Neural cell (in vitro differentiated cells): ENCODE measurements at regions not wholly inside any gene's neighbourhood (a gene's known extent, or its start where the extent isn't known, plus 50 kb on each side); places are given as distances from the start of the nearest gene placed in this dataset.

Experiments used
- H2AFZ ChIP-seq: fragments of 200-600, 300-800 bp; sonication (generic), shearing (Covaris generic); 2 replicates; pipeline ENCODE4 v1.6.0; 2014; ENCODE audit warnings: low read depth, mild to moderate bottlenecking, antibody characterized with exemption, low read length, moderate library complexity
- H3F3A ChIP-seq: fragments of 200-600 bp; shearing (Covaris generic); 2 replicates; pipeline ENCODE4 v1.6.1; 2016; ENCODE audit warnings: mild to moderate bottlenecking, moderate library complexity, mixed read lengths, antibody characterized with exemption, low read length; ENCODE audit not compliant: insufficient read depth, poor library complexity, severe bottlenecking
- H3K27ac ChIP-seq: fragments of 200-600, 300-800 bp; sonication (generic), shearing (Covaris generic); 2 replicates; pipeline ENCODE4 v1.5.1; 2014; ENCODE audit warnings: mild to moderate bottlenecking, low read length, moderate library complexity
- H3K27me3 ChIP-seq: fragments of 300-800, 200-600 bp; sonication (generic), shearing (Covaris generic); 2 replicates; pipeline ENCODE4 v1.6.0; 2014; ENCODE audit warnings: mild to moderate bottlenecking, low read depth, low read length, moderate library complexity; ENCODE audit not compliant: insufficient read depth
- H3K36me3 ChIP-seq: fragments of 300-800, 200-600 bp; sonication (generic), shearing (Covaris generic); 2 replicates; pipeline ENCODE4 v1.5.1; 2014; ENCODE audit warnings: mild to moderate bottlenecking, antibody characterized with exemption, low read length, moderate library complexity; ENCODE audit not compliant: insufficient read depth
- H3K4me2 ChIP-seq: fragments of 300-800, 200-600 bp; sonication (generic), shearing (Covaris generic); 2 replicates; pipeline ENCODE4 v1.6.0; 2014; ENCODE audit warnings: mild to moderate bottlenecking, low read length
- H3K4me3 ChIP-seq: fragments of 300-800, 200-600 bp; sonication (generic), shearing (Covaris generic); 2 replicates; pipeline ENCODE4 v1.5.1; 2014; ENCODE audit warnings: mild to moderate bottlenecking, low read length, moderate library complexity
- H3K79me2 ChIP-seq: fragments of 200-600 bp; shearing (Covaris generic); replicated peaks from 2 replicates; pipeline ENCODE4 v1.6.0; 2014; ENCODE audit warnings: mild to moderate bottlenecking, low read length, moderate library complexity; ENCODE audit not compliant: insufficient read depth
- H3K9ac ChIP-seq: fragments of 300-800, 200-600 bp; sonication (generic), shearing (Covaris generic); 2 replicates; pipeline ENCODE4 v1.6.1; 2016; ENCODE audit warnings: mild to moderate bottlenecking, low read length, mixed read lengths
- H3K9me2 ChIP-seq: fragments of 200-600 bp; shearing (Covaris generic); 2 replicates; pipeline ENCODE4 v1.6.1; 2016; ENCODE audit warnings: mild to moderate bottlenecking, low read length, mixed read lengths; ENCODE audit not compliant: insufficient read depth
- H3K9me3 ChIP-seq: fragments of 200-600, 300-800 bp; sonication (generic), shearing (Covaris generic); 2 replicates; pipeline ENCODE4 v1.6.1; 2016; ENCODE audit warnings: mild to moderate bottlenecking, mixed run types, low read length, moderate library complexity, mixed read lengths
- H4K20me1 ChIP-seq: fragments of 200-600 bp; shearing (Covaris generic); 2 replicates; pipeline ENCODE4 v1.6.1; 2016; ENCODE audit warnings: mild to moderate bottlenecking, mixed run types; ENCODE audit not compliant: insufficient read depth
- CTCF ChIP-seq: fragments of 450-650 bp; IDR thresholded peaks from 2 replicates; pipeline ENCODE4 v1.5.1; 2014; ENCODE audit warnings: antibody characterized with exemption, mild to moderate bottlenecking, moderate library complexity; ENCODE audit not compliant: poor library complexity, severe bottlenecking
- EP300 ChIP-seq: fragments of 450-650 bp; conservative IDR thresholded peaks from 2 replicates; pipeline ENCODE4 v1.6.1; 2014; ENCODE audit warnings: antibody characterized with exemption, mild to moderate bottlenecking, moderate library complexity; ENCODE audit not compliant: poor library complexity, severe bottlenecking
- EZH2 ChIP-seq: fragments of 200-600, 300-800 bp; shearing (Covaris generic), sonication (generic); IDR thresholded peaks from 2 replicates; pipeline ENCODE4 v1.6.1; 2014; ENCODE audit warnings: antibody characterized with exemption, low read length, borderline replicate concordance, mild to moderate bottlenecking; ENCODE audit not compliant: insufficient read depth, poor library complexity, severe bottlenecking
- MXI1 ChIP-seq: fragments of 450-650 bp; conservative IDR thresholded peaks from 2 replicates; pipeline ENCODE4 v1.6.1; 2014; ENCODE audit warnings: antibody characterized with exemption, mild to moderate bottlenecking; ENCODE audit not compliant: poor library complexity, severe bottlenecking
- POLR2AphosphoS5 ChIP-seq: IDR thresholded peaks from 2 replicates; pipeline ENCODE4 v1.6.1; 2012
- RAD21 ChIP-seq: fragments of 450-650 bp; conservative IDR thresholded peaks from 2 replicates; pipeline ENCODE4 v1.6.1; 2014; ENCODE audit warnings: antibody characterized with exemption, mild to moderate bottlenecking, moderate library complexity
- SMC3 ChIP-seq: fragments of 450-650 bp; conservative IDR thresholded peaks from 2 replicates; pipeline ENCODE4 v1.6.1; 2014; ENCODE audit warnings: antibody characterized with exemption, mild to moderate bottlenecking, moderate library complexity; ENCODE audit not compliant: poor library complexity
- TAF1 ChIP-seq: IDR thresholded peaks from 2 replicates; pipeline ENCODE4 v1.6.1; 2012; ENCODE audit warnings: low read depth
- TF ChIP-seq, protein P1 (sequence below): IDR thresholded peaks from 2 replicates; pipeline ENCODE4 v1.6.1; 2012; ENCODE audit warnings: borderline replicate concordance

DNA sequence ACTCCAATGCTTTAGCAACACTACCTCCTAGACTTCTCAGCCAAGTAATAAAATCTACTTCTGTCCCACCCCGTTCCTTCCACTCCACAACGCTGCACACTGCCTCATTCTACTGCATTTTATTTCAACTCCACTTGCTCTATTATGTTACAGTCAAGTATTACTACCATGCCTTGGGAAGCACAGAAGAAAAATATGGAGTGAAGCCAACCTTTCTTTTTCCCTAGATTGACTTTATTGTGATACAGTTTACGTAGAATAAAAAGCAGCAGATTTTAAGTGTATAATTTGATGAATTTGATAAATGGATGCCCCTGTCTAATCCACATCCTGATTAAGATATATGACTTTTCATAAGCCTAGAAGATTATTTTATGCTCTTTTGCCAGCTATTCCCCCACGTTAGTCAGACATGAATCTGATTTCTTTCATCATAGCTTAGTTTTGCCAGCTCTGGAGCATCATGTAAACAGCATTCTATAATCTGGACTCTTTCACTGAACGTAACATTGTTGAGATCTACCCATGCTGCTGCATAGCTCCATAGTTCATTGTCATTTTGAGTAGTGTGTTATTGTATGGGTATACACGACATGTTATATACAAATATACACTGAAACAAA is 676.8 kb upstream of the RAB6C start:
- Histone ChIP-seq H3K9me3 (no peaks in the 10 kb centered on the region), H4K20me1 (no peaks in the 10 kb centered on the region), H3K27ac (no peak overlapping the region), H3K4me2 (no peak overlapping the region), H3K9ac (no peak overlapping the region), H3K27me3 (no peaks in the 10 kb centered on the region), H3K4me3 (no peak overlapping the region), H2AFZ (no peak overlapping the region), H3K9me2 (no peaks in the 10 kb centered on the region), H3F3A (no peaks in the 10 kb centered on the region), H3K79me2 (no peaks in the 10 kb centered on the region), H3K36me3 (no peaks in the 10 kb centered on the region)
- TF ChIP-seq EP300 (no peak), EZH2 (no peak), SMC3 (no peak), TAF1 (no peak), CTCF (no peak), MXI1 (no peak), POLR2AphosphoS5 (no peak), RAD21 (no peak)
- TF ChIP-seq, protein P1, sequence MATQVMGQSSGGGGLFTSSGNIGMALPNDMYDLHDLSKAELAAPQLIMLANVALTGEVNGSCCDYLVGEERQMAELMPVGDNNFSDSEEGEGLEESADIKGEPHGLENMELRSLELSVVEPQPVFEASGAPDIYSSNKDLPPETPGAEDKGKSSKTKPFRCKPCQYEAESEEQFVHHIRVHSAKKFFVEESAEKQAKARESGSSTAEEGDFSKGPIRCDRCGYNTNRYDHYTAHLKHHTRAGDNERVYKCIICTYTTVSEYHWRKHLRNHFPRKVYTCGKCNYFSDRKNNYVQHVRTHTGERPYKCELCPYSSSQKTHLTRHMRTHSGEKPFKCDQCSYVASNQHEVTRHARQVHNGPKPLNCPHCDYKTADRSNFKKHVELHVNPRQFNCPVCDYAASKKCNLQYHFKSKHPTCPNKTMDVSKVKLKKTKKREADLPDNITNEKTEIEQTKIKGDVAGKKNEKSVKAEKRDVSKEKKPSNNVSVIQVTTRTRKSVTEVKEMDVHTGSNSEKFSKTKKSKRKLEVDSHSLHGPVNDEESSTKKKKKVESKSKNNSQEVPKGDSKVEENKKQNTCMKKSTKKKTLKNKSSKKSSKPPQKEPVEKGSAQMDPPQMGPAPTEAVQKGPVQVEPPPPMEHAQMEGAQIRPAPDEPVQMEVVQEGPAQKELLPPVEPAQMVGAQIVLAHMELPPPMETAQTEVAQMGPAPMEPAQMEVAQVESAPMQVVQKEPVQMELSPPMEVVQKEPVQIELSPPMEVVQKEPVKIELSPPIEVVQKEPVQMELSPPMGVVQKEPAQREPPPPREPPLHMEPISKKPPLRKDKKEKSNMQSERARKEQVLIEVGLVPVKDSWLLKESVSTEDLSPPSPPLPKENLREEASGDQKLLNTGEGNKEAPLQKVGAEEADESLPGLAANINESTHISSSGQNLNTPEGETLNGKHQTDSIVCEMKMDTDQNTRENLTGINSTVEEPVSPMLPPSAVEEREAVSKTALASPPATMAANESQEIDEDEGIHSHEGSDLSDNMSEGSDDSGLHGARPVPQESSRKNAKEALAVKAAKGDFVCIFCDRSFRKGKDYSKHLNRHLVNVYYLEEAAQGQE = no peak

DNA sequence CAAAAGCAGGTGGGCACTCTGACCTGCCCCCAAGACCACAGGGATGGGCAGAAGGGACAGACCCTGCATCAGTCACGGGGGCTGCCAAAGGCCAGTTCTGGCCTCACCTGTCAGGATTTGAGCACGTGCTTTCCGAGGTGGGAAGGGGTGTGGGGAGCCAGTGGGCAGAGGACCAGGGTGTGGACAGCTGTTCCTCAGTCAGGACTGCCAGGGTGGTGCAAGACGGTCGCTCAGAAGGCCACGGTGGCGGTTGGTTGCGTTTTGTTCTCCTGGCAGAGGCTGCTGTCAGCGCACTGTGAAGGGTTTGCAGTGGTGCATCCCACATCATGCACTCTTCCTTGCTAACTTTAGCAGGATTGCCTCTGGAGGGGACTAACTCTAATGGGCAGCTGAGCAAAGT is 665.3 kb upstream of the RAB6C start:
- Histone ChIP-seq H3K36me3 (no peaks in the 10 kb centered on the region), H3K27me3 (no peaks in the 10 kb centered on the region), H3K79me2 (no peaks in the 10 kb centered on the region), H3K4me3 (no peak overlapping the region), H3K9me2 (no peaks in the 10 kb centered on the region), H3F3A (no peaks in the 10 kb centered on the region), H2AFZ (no peak overlapping the region), H3K9me3 (no peaks in the 10 kb centered on the region), H4K20me1 (no peaks in the 10 kb centered on the region), H3K27ac (no peak overlapping the region), H3K4me2 (no peak overlapping the region), H3K9ac (no peak overlapping the region)
- TF ChIP-seq CTCF (no peak), TAF1 (no peak), MXI1 (no peak), POLR2AphosphoS5 (no peak), RAD21 (no peak), SMC3 (no peak), EP300 (no peak), EZH2 (no peak)
- TF ChIP-seq, protein P1 = no peak
